HL-60 (cell line): ENCODE measurements at regions not wholly inside any gene's neighbourhood (a gene's known extent, or its start where the extent isn't known, plus 50 kb on each side); places are given as distances from the start of the nearest gene placed in this dataset.

Experiments
- DNase-seq, 2 experiments: peaks; one replicate each; pipeline ENCODE4 v3.0.0-alpha.2; 2010 to 2020; ENCODE audit warnings: low read depth in 1 of 2, low spot score in 1 of 2
- H3K27ac ChIP-seq: fragments of 250-450 bp; sonication (Bioruptor Pico); replicated peaks from 2 replicates; pipeline ENCODE4 v1.5.1; 2020; ENCODE audit warnings: mild to moderate bottlenecking, moderate library complexity
- H3K27me3 ChIP-seq: fragments of 250-450 bp; sonication (Bioruptor Pico); 2 replicates; pipeline ENCODE4 v1.5.1; 2021; ENCODE audit warnings: mild to moderate bottlenecking, moderate library complexity; ENCODE audit not compliant: insufficient read depth, poor library complexity, severe bottlenecking
- H3K4me3 ChIP-seq: replicated peaks from 2 replicates; pipeline ENCODE4 v1.5.1; 2011; ENCODE audit warnings: mild to moderate bottlenecking, control low read depth, low read length; ENCODE audit not compliant: insufficient read depth
- CTCF ChIP-seq: IDR thresholded peaks from one replicate; pipeline ENCODE4 v1.5.1; 2011; ENCODE audit warnings: low read length, control low read depth, inconsistent platforms; ENCODE audit not compliant: insufficient read depth
- GABPA ChIP-seq: IDR thresholded peaks from 2 replicates; pipeline ENCODE4 v1.6.1; 2012; ENCODE audit warnings: low read depth
- POLR2AphosphoS5 ChIP-seq: IDR thresholded peaks from 2 replicates; pipeline ENCODE4 v1.6.1; 2012; ENCODE audit warnings: low read depth
- SPI1 ChIP-seq: IDR thresholded peaks from 2 replicates; pipeline ENCODE4 v1.6.1; 2012; ENCODE audit warnings: low read depth, mild to moderate bottlenecking, borderline replicate concordance
- TF ChIP-seq, protein P1 (sequence below): IDR thresholded peaks from 2 replicates; pipeline ENCODE4 v1.6.1; 2012; ENCODE audit warnings: low read depth; ENCODE audit not compliant: insufficient replicate concordance

DNA sequence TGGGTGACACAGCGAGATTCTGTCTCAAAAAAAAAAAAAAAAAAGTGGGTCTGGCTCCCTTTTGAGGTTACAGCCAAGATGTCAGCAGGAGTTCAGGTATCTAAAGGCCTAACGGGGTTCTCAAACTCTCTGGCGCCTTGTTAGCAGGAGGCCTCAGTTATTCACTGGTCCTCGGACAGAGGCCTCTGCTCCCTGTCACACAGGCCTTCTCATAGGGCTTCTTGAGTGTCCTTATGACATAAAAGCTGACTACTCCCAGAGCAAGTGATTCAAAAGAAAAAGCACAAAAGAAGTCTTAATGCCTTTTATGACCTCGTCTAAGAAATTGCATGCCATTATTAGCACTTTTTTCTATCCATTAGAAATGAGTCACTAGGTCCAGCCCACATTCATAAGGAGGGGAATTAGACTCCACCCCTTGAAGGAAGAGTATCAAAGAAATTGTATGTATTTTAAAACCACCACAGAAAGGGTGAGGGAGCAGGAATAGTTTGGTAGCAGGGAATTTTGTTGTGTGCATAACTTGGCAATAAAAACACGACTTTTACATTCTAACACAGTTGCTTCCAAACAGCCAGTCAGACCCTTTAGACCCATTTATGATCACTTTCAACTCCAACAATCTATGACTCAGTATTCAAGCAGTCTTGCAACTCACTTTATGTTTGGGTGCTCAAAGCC lies 90.3 kb downstream of the MEX3B start:
- no peaks in the 10 kb centered on the region for H3K27me3 ChIP-seq
- TF ChIP-seq SPI1 (no peak), POLR2AphosphoS5 (no peak), GABPA (no peak), CTCF (no peak)
- TF ChIP-seq, protein P1, sequence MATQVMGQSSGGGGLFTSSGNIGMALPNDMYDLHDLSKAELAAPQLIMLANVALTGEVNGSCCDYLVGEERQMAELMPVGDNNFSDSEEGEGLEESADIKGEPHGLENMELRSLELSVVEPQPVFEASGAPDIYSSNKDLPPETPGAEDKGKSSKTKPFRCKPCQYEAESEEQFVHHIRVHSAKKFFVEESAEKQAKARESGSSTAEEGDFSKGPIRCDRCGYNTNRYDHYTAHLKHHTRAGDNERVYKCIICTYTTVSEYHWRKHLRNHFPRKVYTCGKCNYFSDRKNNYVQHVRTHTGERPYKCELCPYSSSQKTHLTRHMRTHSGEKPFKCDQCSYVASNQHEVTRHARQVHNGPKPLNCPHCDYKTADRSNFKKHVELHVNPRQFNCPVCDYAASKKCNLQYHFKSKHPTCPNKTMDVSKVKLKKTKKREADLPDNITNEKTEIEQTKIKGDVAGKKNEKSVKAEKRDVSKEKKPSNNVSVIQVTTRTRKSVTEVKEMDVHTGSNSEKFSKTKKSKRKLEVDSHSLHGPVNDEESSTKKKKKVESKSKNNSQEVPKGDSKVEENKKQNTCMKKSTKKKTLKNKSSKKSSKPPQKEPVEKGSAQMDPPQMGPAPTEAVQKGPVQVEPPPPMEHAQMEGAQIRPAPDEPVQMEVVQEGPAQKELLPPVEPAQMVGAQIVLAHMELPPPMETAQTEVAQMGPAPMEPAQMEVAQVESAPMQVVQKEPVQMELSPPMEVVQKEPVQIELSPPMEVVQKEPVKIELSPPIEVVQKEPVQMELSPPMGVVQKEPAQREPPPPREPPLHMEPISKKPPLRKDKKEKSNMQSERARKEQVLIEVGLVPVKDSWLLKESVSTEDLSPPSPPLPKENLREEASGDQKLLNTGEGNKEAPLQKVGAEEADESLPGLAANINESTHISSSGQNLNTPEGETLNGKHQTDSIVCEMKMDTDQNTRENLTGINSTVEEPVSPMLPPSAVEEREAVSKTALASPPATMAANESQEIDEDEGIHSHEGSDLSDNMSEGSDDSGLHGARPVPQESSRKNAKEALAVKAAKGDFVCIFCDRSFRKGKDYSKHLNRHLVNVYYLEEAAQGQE, result no peak
- DNase-seq, result no peak
- H3K4me3 ChIP-seq, result no peak overlapping the region
- no peak overlapping the region for H3K27ac ChIP-seq

GRCh38 chr15:81954158-81954783 lies 91.5 kb downstream of the MEX3B start:
- Histone ChIP-seq H3K27me3 (no peaks in the 10 kb centered on the region), H3K4me3 (no peak overlapping the region), H3K27ac (no peak overlapping the region)
- no peak for DNase-seq
- TF ChIP-seq POLR2AphosphoS5 (no peak), SPI1 (no peak), CTCF (no peak), GABPA (no peak)
- TF ChIP-seq, protein P1, result no peak

DNA sequence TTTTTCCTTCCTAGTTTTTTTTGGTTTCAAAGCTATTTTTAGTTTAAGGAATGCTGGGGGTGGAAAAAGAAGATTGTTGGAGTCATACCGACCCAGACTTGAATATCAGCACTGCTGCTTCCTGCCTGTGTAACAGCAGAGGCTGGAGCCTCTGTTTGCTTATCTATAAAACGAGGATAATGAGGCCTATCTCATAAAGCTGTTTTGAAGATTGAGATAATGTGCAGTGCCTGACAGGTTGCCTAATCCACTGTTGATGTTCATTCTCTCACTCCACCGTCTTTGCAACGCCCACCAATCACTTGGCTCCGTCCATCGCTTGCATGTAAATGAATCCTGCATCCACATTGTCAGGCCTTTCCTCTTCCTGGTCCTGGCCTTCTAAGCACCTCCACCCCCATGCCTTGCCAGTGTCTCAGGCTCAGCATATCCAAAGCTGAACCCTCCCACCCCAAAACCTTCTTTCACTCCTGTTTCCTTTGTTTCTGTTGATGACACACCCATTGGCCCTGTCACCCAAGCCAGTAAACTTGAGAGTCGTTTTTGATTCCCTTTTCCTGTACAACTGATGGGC lies 94.9 kb downstream of the MEX3B start:
- no peak overlapping the region for H3K27ac ChIP-seq
- TF ChIP-seq, protein P1, result no peak
- TF ChIP-seq GABPA, result no peak
- TF ChIP-seq CTCF, result no peak
- no peak for TF ChIP-seq POLR2AphosphoS5
- no peak for TF ChIP-seq SPI1
- H3K27me3 ChIP-seq, result no peaks in the 10 kb centered on the region
- DNase-seq, result no peak
- no peak overlapping the region for H3K4me3 ChIP-seq
